Mesothelial cell of epicardium (in vitro differentiated cells): ENCODE measurements at regions not wholly inside any gene's neighbourhood (a gene's known extent, or its start where the extent isn't known, plus 50 kb on each side); places are given as distances from the start of the nearest gene placed in this dataset.

Experiments
- DNase-seq, 2 experiments: peaks; one replicate each; pipeline ENCODE4 v3.0.0; 2021; ENCODE audit warnings: low spot score in 2 of 2; ENCODE audit not compliant: unreplicated experiment in 2 of 2
- H3K27ac Mint-ChIP-seq: 2 replicates; pipeline ENCODE4 v1.8.0; 2021; ENCODE audit warnings: mixed read lengths
- H3K27me3 Mint-ChIP-seq: 2 replicates; pipeline ENCODE4 v1.8.0; 2021; ENCODE audit warnings: low read depth, mixed read lengths
- H3K36me3 Mint-ChIP-seq: 2 replicates; pipeline ENCODE4 v1.8.0; 2021; ENCODE audit warnings: mixed read lengths
- H3K4me1 Mint-ChIP-seq: 2 replicates; pipeline ENCODE4 v1.8.0; 2021; ENCODE audit warnings: mixed read lengths
- H3K4me3 Mint-ChIP-seq: 2 replicates; pipeline ENCODE4 v1.8.0; 2021; ENCODE audit warnings: mild to moderate bottlenecking, moderate library complexity, mixed read lengths
- H3K9me3 Mint-ChIP-seq: 2 replicates; pipeline ENCODE4 v1.8.0; 2021; ENCODE audit warnings: mixed read lengths
- CTCF ChIP-seq: fragments of 200-600 bp; sonication (generic); IDR thresholded peaks from one replicate; pipeline ENCODE4 v1.5.0; 2021; ENCODE audit warnings: antibody characterized with exemption; ENCODE audit not compliant: unreplicated experiment

DNA sequence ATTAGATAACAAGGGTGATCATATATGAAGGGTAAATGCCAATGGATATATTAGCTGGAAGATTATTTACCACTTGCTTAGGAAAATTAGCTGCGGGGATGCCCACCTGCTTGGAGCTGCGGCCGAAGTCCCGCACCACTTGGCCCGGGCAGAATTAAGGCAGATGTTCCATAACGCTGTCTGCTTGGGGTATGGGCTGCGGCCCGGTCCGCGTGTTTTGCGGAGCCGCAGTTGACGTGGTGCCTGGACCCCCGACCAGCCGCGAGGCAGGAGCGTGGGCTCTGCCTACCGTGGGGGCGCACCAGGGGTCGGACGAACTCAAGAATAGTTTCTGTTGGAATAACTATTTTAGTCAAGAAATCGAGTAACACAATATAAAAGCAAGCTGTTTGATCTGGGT lies 235.2 kb downstream of the CPXCR1 start:
- Mint-ChIP-seq H3K4me1 (peaks cover 6% of the 10 kb centered on the region), H3K4me3 (no peak overlapping the region), H3K36me3 (no peaks in the 10 kb centered on the region), H3K27me3 (no peaks in the 10 kb centered on the region), H3K9me3 (no peaks in the 10 kb centered on the region), H3K27ac (no peak overlapping the region)
- no peak for TF ChIP-seq CTCF
- no peak for DNase-seq

DNA sequence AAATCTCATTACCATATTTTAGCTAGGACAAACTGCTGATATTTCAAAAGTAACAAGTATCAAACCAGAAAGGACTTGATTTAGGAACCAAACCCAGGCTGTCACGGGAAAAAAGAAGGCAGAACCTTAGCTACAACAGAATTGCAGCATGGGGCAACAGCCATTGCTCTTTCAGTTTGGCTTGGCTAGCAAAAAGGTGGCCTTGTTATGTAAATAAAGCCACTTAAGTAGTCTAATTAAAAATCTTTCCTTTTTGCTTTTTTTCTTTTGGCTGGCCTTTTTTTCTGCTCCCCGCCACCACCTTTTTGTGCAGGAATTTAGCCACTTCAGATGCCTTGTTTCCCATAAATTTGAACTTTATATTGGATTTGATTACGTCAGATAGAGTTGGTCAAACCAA lies 235.9 kb downstream of the CPXCR1 start:
- no peak for DNase-seq
- no peak overlapping the region for H3K4me3 Mint-ChIP-seq
- no peak overlapping the region for H3K27ac Mint-ChIP-seq
- no peaks in the 10 kb centered on the region for H3K4me1 Mint-ChIP-seq
- no peak for TF ChIP-seq CTCF
- no peaks in the 10 kb centered on the region for H3K36me3 Mint-ChIP-seq
- no peaks in the 10 kb centered on the region for H3K9me3 Mint-ChIP-seq
- no peaks in the 10 kb centered on the region for H3K27me3 Mint-ChIP-seq

GRCh38 chrX:88988796-88989195 lies 241.8 kb downstream of the CPXCR1 start:
- no peak for TF ChIP-seq CTCF
- Mint-ChIP-seq H3K9me3 (no peaks in the 10 kb centered on the region), H3K4me3 (no peak overlapping the region), H3K27ac (no peak overlapping the region), H3K36me3 (no peaks in the 10 kb centered on the region), H3K27me3 (no peaks in the 10 kb centered on the region), H3K4me1 (peaks cover 9% of the 10 kb centered on the region)
- no peak for DNase-seq

DNA sequence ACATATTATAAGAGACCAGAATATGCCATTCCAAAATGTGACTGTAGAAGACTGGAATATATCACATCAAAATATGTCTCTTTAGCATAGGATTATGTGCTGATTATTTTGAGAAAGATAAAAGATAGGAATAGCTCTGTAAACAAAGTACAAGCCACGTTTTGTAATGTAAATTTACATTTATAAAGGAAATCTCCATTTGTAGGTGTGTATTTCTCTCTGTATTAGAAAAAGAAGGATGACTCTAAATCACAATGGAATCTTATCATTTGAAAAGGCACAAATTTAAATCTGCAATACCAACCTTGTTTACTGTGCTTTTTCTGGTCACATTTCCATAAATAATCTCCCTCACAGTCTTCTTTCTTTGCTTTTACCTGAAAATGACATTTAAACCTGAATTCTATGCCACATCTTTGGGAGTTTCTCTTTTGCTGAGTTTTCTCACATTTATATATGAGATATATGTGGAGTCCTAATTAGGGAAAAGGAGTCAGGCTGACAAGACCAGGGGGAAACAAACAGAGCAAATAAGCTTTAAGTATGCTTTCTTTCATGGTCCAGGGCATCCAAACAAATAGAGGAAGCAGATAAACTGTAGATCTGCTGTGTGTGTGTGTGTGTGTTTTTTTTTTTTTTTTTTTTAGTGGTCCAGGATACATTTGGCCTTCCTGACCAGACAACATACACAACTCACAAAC lies 244.0 kb downstream of the CPXCR1 start:
- no peak for DNase-seq
- peaks cover 9% of the 10 kb centered on the region for H3K4me1 Mint-ChIP-seq
- peaks cover 5% of the 10 kb centered on the region for H3K9me3 Mint-ChIP-seq
- TF ChIP-seq CTCF: no peak
- H3K27me3 Mint-ChIP-seq: no peaks in the 10 kb centered on the region
- H3K27ac Mint-ChIP-seq: no peak overlapping the region
- H3K4me3 Mint-ChIP-seq: no peak overlapping the region
- H3K36me3 Mint-ChIP-seq: peaks cover 1% of the 10 kb centered on the region

DNA sequence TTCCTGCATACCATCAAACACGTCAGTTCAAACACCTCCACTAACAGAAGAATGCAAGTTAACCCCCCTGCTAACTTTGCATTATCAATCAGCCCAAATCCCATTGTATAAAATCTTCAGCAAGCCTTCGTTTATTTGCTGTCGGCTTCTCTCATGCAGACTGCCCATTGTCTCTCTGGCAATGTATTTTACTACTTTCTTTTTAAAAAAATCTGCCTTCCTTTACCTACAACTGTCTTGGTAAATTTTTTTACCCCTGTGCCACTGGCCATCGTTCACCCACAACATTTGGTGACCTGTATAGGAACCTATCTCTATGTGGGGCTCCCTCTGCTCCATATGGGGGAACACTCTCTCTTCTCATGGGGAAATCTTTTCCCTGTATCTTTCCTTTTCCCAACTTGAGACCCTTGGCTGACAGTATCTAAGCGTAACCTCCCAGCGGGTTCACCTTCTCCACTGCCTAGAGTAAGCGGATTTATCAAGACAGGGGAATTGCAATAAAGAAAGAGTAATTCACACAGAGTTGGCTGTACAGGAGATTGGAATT lies 244.6 kb downstream of the CPXCR1 start:
- peaks cover 5% of the 10 kb centered on the region for H3K9me3 Mint-ChIP-seq
- no peaks in the 10 kb centered on the region for H3K27me3 Mint-ChIP-seq
- DNase-seq: no peak
- no peak overlapping the region for H3K27ac Mint-ChIP-seq
- H3K36me3 Mint-ChIP-seq: peaks cover 1% of the 10 kb centered on the region
- TF ChIP-seq CTCF: no peak
- H3K4me1 Mint-ChIP-seq: peaks cover 9% of the 10 kb centered on the region
- H3K4me3 Mint-ChIP-seq: no peak overlapping the region
